SK-N-SH treated with all-trans-retinoic acid at 6 μM for 48 hours (cell line): ENCODE measurements at regions not wholly inside any gene's neighbourhood (a gene's known extent, or its start where the extent isn't known, plus 50 kb on each side); places are given as distances from the start of the nearest gene placed in this dataset.

Experiments
- ATAC-seq: fragments of 200-7000 bp; cut with Tn5 transposase; 3 replicates; pipeline ENCODE4 v1.9.1; 2020; ENCODE audit warnings: mild to moderate bottlenecking, moderate library complexity
- ARNTL ChIP-seq: fragments of 450-650 bp; formaldehyde crosslinking; IDR thresholded peaks from 2 replicates; pipeline ENCODE4 v1.5.0; 2020; ENCODE audit warnings: low read depth, mild to moderate bottlenecking, moderate library complexity, borderline replicate concordance
- BACH2 ChIP-seq: fragments of 250-450 bp; sonication (Bioruptor Pico); IDR thresholded peaks from 2 replicates; pipeline ENCODE4 v1.9.0; 2021; ENCODE audit warnings: mild to moderate bottlenecking, borderline replicate concordance
- CREB5 ChIP-seq: fragments of 250-450 bp; sonication (Bioruptor Pico); IDR thresholded peaks from 2 replicates; pipeline ENCODE4 v1.5.1; 2020; ENCODE audit warnings: low read depth, mild to moderate bottlenecking, moderate library complexity
- CSDC2 ChIP-seq: fragments of 250-450 bp; sonication (Bioruptor Pico); IDR thresholded peaks from 2 replicates; pipeline ENCODE4 v1.5.0; 2020; ENCODE audit warnings: mild to moderate bottlenecking, moderate library complexity
- CSRNP3 ChIP-seq: fragments of 250-450 bp; sonication (Bioruptor Pico); IDR thresholded peaks from 2 replicates; pipeline ENCODE4 v1.5.1; 2021; ENCODE audit warnings: mild to moderate bottlenecking, moderate library complexity
- ESRRG ChIP-seq: fragments of 250-450 bp; sonication (Bioruptor Pico); IDR thresholded peaks from 2 replicates; pipeline ENCODE4 v1.6.1; 2021; ENCODE audit warnings: mild to moderate bottlenecking
- ISL1 ChIP-seq: fragments of 250-450 bp; sonication (Bioruptor Pico); IDR thresholded peaks from 2 replicates; pipeline ENCODE4 v2.1.2; 2022; ENCODE audit warnings: mild to moderate bottlenecking, moderate library complexity
- OSR1 ChIP-seq: fragments of 250-450 bp; sonication (Bioruptor Pico); IDR thresholded peaks from 2 replicates; pipeline ENCODE4 v1.8.0; 2022; ENCODE audit warnings: moderate library complexity, mild to moderate bottlenecking, inconsistent platforms
- PATZ1 ChIP-seq: fragments of 250-450 bp; sonication (Bioruptor Pico); IDR thresholded peaks from 2 replicates; pipeline ENCODE4 v1.8.0; 2020; ENCODE audit warnings: mild to moderate bottlenecking, moderate library complexity, borderline replicate concordance
- PPARA ChIP-seq: fragments of 250-450 bp; sonication (Bioruptor Pico); IDR thresholded peaks from 2 replicates; pipeline ENCODE4 v1.5.0; 2020; ENCODE audit warnings: mild to moderate bottlenecking, borderline replicate concordance
- RARB ChIP-seq: fragments of 250-450 bp; sonication (Bioruptor Pico); IDR thresholded peaks from 2 replicates; pipeline ENCODE4 v1.8.0; 2021; ENCODE audit warnings: mild to moderate bottlenecking, moderate library complexity
- TCF4 ChIP-seq: fragments of 250-450 bp; sonication (Bioruptor Pico); IDR thresholded peaks from 2 replicates; pipeline ENCODE4 v1.8.0; 2021; ENCODE audit warnings: mild to moderate bottlenecking, moderate library complexity, borderline replicate concordance
- TOX ChIP-seq: fragments of 250-450 bp; sonication (Bioruptor Pico); IDR thresholded peaks from 2 replicates; pipeline ENCODE4 v1.8.0; 2021; ENCODE audit warnings: mild to moderate bottlenecking, moderate library complexity, borderline replicate concordance
- TSHZ2 ChIP-seq: fragments of 250-450 bp; sonication (Bioruptor Pico); IDR thresholded peaks from 2 replicates; pipeline ENCODE4 v1.5.0; 2020; ENCODE audit warnings: mild to moderate bottlenecking, moderate library complexity
- ZC3H10 ChIP-seq: fragments of 250-450 bp; sonication (Bioruptor Pico); IDR thresholded peaks from 2 replicates; pipeline ENCODE4 v1.5.1; 2021; ENCODE audit warnings: mild to moderate bottlenecking, moderate library complexity
- ZFP3 ChIP-seq: fragments of 250-450 bp; sonication (Bioruptor Pico); IDR thresholded peaks from 2 replicates; pipeline ENCODE4 v1.5.0; 2020; ENCODE audit warnings: mild to moderate bottlenecking, moderate library complexity
- ZNF565 ChIP-seq: fragments of 450-650 bp; formaldehyde crosslinking; conservative IDR thresholded peaks from 2 replicates; pipeline ENCODE4 v1.5.0; 2020; ENCODE audit warnings: low read depth, mild to moderate bottlenecking, moderate library complexity
- ZNF70 ChIP-seq: fragments of 450-650 bp; formaldehyde crosslinking; IDR thresholded peaks from 2 replicates; pipeline ENCODE4 v1.5.0; 2020; ENCODE audit warnings: mild to moderate bottlenecking, moderate library complexity
- ZNF8 ChIP-seq: fragments of 450-650 bp; formaldehyde crosslinking; IDR thresholded peaks from 2 replicates; pipeline ENCODE4 v1.5.0; 2020; ENCODE audit warnings: mild to moderate bottlenecking, moderate library complexity

- no peak for ATAC-seq
- TF ChIP-seq ZFP3 (CRISPR knock-in tag) = no peak
- no peak for TF ChIP-seq ZC3H10 (CRISPR knock-in tag)
- TF ChIP-seq ESRRG (CRISPR knock-in tag) = no peak
- no peak for TF ChIP-seq BACH2 (CRISPR knock-in tag)
- TF ChIP-seq, all 23 proteins: peak for 0
These were observed 79.5 kb upstream of the DMRT1 start for GRCh38 chr9:761793-762560.

GRCh38 chr9:763692-764091, 77.8 kb upstream of the DMRT1 start:
- TF ChIP-seq PPARA (CRISPR knock-in tag) (no peak), ESRRG (CRISPR knock-in tag) (no peak), CSRNP3 (no peak), ZNF8 (CRISPR knock-in tag) (no peak), RARB (CRISPR knock-in tag) (no peak), PATZ1 (CRISPR knock-in tag) (no peak), TSHZ2 (CRISPR knock-in tag) (no peak), OSR1 (CRISPR knock-in tag) (no peak), TCF4 (no peak), ZC3H10 (CRISPR knock-in tag) (no peak), TOX (no peak), ZFP3 (CRISPR knock-in tag) (no peak), ZNF565 (CRISPR knock-in tag) (no peak), ISL1 (CRISPR knock-in tag) (no peak), ARNTL (CRISPR knock-in tag) (no peak), CREB5 (CRISPR knock-in tag) (no peak), CSDC2 (CRISPR knock-in tag) (no peak), ZNF70 (CRISPR knock-in tag) (no peak)
- ATAC-seq = no peak

- TF ChIP-seq ARNTL (CRISPR knock-in tag) = no peak
- no peak for TF ChIP-seq RARB (CRISPR knock-in tag)
- no peak for TF ChIP-seq ZC3H10 (CRISPR knock-in tag)
- TF ChIP-seq PPARA (CRISPR knock-in tag) = no peak
- TF ChIP-seq TSHZ2 (CRISPR knock-in tag) = no peak
- no peak for TF ChIP-seq ZNF565 (CRISPR knock-in tag)
- no peak for TF ChIP-seq ISL1 (CRISPR knock-in tag)
- ATAC-seq = peak; percentile 99
These were observed 77.4 kb upstream of the DMRT1 start for GRCh38 chr9:764105-764524.
